ENCODE measurements at regions not wholly inside any gene's neighbourhood (a gene's known extent, or its start where the extent isn't known, plus 50 kb on each side); places are given as distances from the start of the nearest gene placed in this dataset.

DNA sequence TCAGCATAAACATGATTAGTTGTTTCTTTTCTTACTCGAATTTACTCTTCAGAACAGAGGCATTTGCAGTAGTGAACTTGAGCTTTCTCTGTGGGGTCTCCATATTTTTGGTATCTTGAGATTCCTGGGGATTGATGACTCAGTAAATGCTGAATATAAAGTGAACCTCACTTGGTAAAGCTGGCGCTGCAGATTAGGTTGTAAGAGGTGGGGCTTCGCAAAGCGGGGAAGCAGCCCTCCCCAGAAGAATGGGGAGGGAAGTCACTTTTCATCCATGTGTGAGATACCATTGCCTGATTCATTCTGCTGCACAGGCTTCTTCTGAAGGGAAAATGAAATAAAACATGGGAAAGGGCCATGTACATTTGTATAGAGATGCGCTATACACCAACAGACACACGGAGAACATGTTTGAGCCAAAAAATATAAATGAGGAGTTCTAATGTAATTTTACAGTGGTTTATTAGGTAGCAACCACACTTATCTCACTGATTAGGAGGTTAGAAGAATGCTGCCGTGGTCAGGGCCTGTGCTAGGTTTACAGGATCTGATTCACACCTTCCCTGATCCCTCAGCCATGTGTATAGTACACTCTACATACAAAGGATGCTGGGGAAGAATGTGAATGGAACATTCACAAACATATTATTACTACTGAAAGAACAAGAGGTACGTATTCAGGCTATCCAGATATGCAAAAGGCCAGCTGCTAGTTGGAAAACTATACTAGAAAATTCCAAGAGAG, 63.5 kb downstream of the DNTTIP2 start:
- Histone ChIP-seq H3K27ac (ENCODE audit: low read length) (no peak overlapping the region), H3K4me3 (ENCODE audit: low read length) (no peak overlapping the region), H3K9me3 (ENCODE audit: control insufficient read depth, low read depth, low read length) (no peaks in the 10 kb centered on the region), H3K36me3 (ENCODE audit: control insufficient read depth, insufficient read depth, low read length) (no peaks in the 10 kb centered on the region), H3K27me3 (ENCODE audit: control insufficient read depth, insufficient read depth, low read length) (no peaks in the 10 kb centered on the region), H3K4me1 (ENCODE audit: control insufficient read depth, insufficient read depth, low read length) (peaks cover 14% of the 10 kb centered on the region)
- 70% methylated on average over 2 of the region's 8 CpGs for WGBS (ENCODE audit: insufficient coverage, low lambda C conversion rate)
- DNase-seq, result no peak

DNA sequence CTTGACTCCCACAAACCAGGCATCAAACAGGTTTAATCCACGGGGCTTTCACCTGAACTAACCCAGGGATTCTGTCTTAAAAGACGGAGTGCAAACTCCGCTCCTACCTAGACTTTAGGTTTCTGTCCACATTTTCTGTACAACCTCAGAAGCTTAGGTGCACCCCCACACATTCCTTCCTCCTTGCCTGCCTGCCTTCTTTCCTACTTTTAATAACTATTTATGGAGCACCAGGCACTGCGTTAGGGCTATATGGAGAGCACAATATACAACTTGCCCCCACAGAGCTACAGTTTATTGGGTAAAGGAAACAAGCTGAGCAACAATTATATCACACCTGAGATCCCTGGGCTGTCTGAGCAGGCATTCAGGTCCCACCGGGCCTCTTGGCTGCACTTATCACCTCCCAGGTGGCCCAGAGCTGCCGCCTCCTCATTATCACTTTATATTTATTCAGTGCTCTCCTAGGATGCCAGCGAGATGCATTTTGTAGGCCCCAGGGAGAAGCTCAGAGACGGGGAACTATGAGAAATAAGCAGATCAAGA, 64.1 kb downstream of the DNTTIP2 start:
- no peak overlapping the region for H3K27ac ChIP-seq (ENCODE audit: low read length)
- H3K4me1 ChIP-seq (ENCODE audit: control insufficient read depth, insufficient read depth, low read length), result peaks cover 14% of the 10 kb centered on the region
- no peaks in the 10 kb centered on the region for H3K27me3 ChIP-seq (ENCODE audit: control insufficient read depth, insufficient read depth, low read length)
- DNase-seq, result no peak
- H3K9me3 ChIP-seq (ENCODE audit: control insufficient read depth, low read depth, low read length), result no peaks in the 10 kb centered on the region
- 60% methylated on average over 3 of the region's 8 CpGs for WGBS (ENCODE audit: insufficient coverage, low lambda C conversion rate)
- H3K4me3 ChIP-seq (ENCODE audit: low read length), result no peak overlapping the region
- H3K36me3 ChIP-seq (ENCODE audit: control insufficient read depth, insufficient read depth, low read length), result no peaks in the 10 kb centered on the region

GRCh38 chr1:93814059-93814794, 64.8 kb downstream of the DNTTIP2 start:
- Histone ChIP-seq H3K4me1 (ENCODE audit: control insufficient read depth, insufficient read depth, low read length) (peaks cover 14% of the 10 kb centered on the region), H3K27ac (ENCODE audit: low read length) (no peak overlapping the region), H3K27me3 (ENCODE audit: control insufficient read depth, insufficient read depth, low read length) (no peaks in the 10 kb centered on the region), H3K36me3 (ENCODE audit: control insufficient read depth, insufficient read depth, low read length) (no peaks in the 10 kb centered on the region), H3K9me3 (ENCODE audit: control insufficient read depth, low read depth, low read length) (no peaks in the 10 kb centered on the region), H3K4me3 (ENCODE audit: low read length) (no peak overlapping the region)
- DNase-seq, result peak; percentile 71 to 78
- no CpG with 5 or more reads among the region's 7 CpGs for WGBS (ENCODE audit: insufficient coverage, low lambda C conversion rate)

- Histone ChIP-seq H3K4me1 (ENCODE audit: control insufficient read depth, insufficient read depth, low read length) (peaks cover 14% of the 10 kb centered on the region), H3K27me3 (ENCODE audit: control insufficient read depth, insufficient read depth, low read length) (no peaks in the 10 kb centered on the region), H3K9me3 (ENCODE audit: control insufficient read depth, low read depth, low read length) (no peaks in the 10 kb centered on the region), H3K4me3 (ENCODE audit: low read length) (no peak overlapping the region), H3K36me3 (ENCODE audit: control insufficient read depth, insufficient read depth, low read length) (no peaks in the 10 kb centered on the region), H3K27ac (ENCODE audit: low read length) (no peak overlapping the region)
- peak in 1 of 2 donors; percentile 35 for DNase-seq
- no CpG with 5 or more reads among the region's 2 CpGs for WGBS (ENCODE audit: insufficient coverage, low lambda C conversion rate)
Measured at GRCh38 chr1:93813076-93813475, 65.9 kb downstream of the DNTTIP2 start.

- Histone ChIP-seq H3K36me3 (ENCODE audit: control insufficient read depth, insufficient read depth, low read length) (no peaks in the 10 kb centered on the region), H3K4me3 (ENCODE audit: low read length) (no peak overlapping the region), H3K9me3 (ENCODE audit: control insufficient read depth, low read depth, low read length) (no peaks in the 10 kb centered on the region), H3K27me3 (ENCODE audit: control insufficient read depth, insufficient read depth, low read length) (no peaks in the 10 kb centered on the region), H3K27ac (ENCODE audit: low read length) (no peak overlapping the region), H3K4me1 (ENCODE audit: control insufficient read depth, insufficient read depth, low read length) (peaks cover 14% of the 10 kb centered on the region)
- DNase-seq, result no peak
- WGBS (ENCODE audit: insufficient coverage, low lambda C conversion rate), result 90% methylated on average over 2 of the region's 7 CpGs
Measured at GRCh38 chr1:93811326-93812065, 67.5 kb downstream of the DNTTIP2 start.

DNA sequence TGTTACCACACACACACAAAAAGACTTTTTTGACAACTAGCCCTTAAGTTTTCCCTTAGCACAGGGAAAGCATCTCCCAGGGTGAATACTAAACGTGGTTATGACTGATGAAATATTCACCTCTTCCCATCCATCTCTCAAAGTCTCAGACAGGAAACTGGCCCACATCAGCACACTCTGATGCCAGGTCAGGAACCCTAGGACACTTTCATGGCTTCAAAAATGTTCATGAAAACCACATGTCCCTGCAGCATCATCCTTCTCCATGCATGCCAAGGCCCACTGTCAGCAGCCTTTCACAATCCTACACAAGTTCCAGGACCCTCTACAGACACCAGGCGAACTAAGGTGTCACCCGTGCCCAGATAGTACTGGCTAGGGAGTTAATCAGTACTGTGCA, 68.7 kb downstream of the DNTTIP2 start:
- Histone ChIP-seq H3K4me1 (ENCODE audit: control insufficient read depth, insufficient read depth, low read length) (peaks cover 14% of the 10 kb centered on the region), H3K27me3 (ENCODE audit: control insufficient read depth, insufficient read depth, low read length) (no peaks in the 10 kb centered on the region), H3K4me3 (ENCODE audit: low read length) (no peak overlapping the region), H3K36me3 (ENCODE audit: control insufficient read depth, insufficient read depth, low read length) (no peaks in the 10 kb centered on the region), H3K9me3 (ENCODE audit: control insufficient read depth, low read depth, low read length) (no peaks in the 10 kb centered on the region), H3K27ac (ENCODE audit: low read length) (no peak overlapping the region)
- DNase-seq, result no peak
- WGBS (ENCODE audit: insufficient coverage, low lambda C conversion rate), result no CpG with 5 or more reads among the region's 3 CpGs

- DNase-seq, result no peak
- H3K4me3 ChIP-seq (ENCODE audit: low read length), result no peak overlapping the region
- 95% methylated on average over 2 of the region's 2 CpGs for WGBS (ENCODE audit: insufficient coverage, low lambda C conversion rate)
- H3K9me3 ChIP-seq (ENCODE audit: control insufficient read depth, low read depth, low read length), result no peaks in the 10 kb centered on the region
- peaks cover 17% of the 10 kb centered on the region for H3K4me1 ChIP-seq (ENCODE audit: control insufficient read depth, insufficient read depth, low read length)
- H3K27ac ChIP-seq (ENCODE audit: low read length), result no peak overlapping the region
- H3K36me3 ChIP-seq (ENCODE audit: control insufficient read depth, insufficient read depth, low read length), result no peaks in the 10 kb centered on the region
- no peaks in the 10 kb centered on the region for H3K27me3 ChIP-seq (ENCODE audit: control insufficient read depth, insufficient read depth, low read length)
Measured at GRCh38 chr1:93808871-93809270, 70.1 kb downstream of the DNTTIP2 start.

DNA sequence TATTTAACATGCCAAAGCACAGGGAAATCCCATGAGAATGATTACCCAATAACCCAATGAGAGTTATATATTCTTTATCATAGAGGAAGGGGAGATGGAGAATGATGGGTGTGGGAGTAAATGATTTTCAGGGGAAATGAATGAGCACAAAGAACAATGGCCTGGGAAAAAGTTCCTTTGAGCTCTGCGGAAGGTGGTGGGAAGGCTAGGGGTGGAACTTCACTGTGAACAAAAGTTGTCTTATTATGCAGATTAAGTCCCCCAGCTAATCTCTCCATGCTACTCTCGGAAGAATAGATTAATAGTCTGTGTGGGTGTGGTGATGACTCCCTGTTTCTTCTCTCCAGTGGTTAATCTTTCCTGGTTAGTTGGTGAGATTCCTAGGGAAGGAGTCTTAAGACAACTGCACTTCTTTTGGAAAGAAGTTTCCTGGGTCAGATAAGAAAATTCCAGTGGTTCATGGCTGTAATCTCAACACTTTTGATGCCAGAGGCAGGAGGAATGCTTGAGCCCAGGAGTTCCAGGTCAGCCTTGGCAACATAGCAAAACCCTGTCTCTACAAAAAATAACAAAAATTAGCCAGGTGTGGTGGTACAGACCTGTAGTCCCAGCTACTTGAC, 71.6 kb downstream of the DNTTIP2 start:
- no peaks in the 10 kb centered on the region for H3K27me3 ChIP-seq (ENCODE audit: control insufficient read depth, insufficient read depth, low read length)
- H3K9me3 ChIP-seq (ENCODE audit: control insufficient read depth, low read depth, low read length), result no peaks in the 10 kb centered on the region
- no peak for DNase-seq
- H3K36me3 ChIP-seq (ENCODE audit: control insufficient read depth, insufficient read depth, low read length), result no peaks in the 10 kb centered on the region
- H3K27ac ChIP-seq (ENCODE audit: low read length), result no peak overlapping the region
- no peak overlapping the region for H3K4me3 ChIP-seq (ENCODE audit: low read length)
- peaks cover 8% of the 10 kb centered on the region for H3K4me1 ChIP-seq (ENCODE audit: control insufficient read depth, insufficient read depth, low read length)
- WGBS (ENCODE audit: insufficient coverage, low lambda C conversion rate), result 80% methylated on average over 1 of the region's 2 CpGs

DNA sequence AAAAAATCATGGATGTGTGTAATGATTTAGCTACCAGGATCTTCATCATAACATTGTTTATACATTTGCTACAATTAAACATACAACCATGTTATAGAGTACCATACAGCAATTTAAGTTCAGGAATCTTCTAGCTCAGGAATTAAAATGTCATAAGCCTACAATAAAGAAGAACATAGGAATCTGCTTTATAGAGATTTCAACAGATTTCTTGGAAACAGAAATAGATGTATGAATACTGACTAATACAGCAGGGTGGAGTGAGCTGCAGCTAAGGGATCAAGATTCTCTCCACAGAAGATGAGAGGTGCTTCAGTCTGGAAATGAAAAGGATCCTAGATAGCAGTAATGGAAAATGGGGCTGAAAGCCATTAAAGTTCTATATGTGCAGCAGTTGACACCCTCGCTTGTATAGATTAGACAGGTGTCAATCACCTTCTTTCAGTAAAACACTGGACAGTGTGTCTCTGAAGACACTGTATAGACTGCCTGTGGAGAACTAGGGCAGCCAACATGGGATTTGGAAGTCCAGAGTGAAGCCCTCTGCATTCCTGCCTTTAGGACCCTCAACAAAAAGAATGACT, 73.9 kb downstream of the DNTTIP2 start:
- no CpG with 5 or more reads among the region's 1 CpG for WGBS (ENCODE audit: insufficient coverage, low lambda C conversion rate)
- Histone ChIP-seq H3K27ac (ENCODE audit: low read length) (no peak overlapping the region), H3K27me3 (ENCODE audit: control insufficient read depth, insufficient read depth, low read length) (no peaks in the 10 kb centered on the region)

DNA sequence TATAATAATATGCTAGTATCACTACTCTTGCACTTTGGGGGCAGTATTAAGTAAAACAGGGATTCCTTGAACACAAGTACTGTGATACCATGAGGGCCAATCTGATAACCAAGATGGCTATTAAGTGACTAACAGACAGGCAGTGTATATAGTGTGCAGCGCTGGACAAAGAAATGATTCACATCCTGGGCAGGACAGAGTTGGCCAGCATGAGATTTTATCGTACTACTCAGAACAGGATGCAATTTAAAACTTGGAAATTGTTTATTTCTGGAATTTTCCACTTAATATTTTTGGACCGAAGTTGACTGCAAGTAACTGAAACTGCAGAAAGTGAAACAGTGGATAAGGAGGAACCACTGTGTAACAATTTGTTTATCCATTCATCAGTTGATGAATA, 74.6 kb downstream of the DNTTIP2 start:
- H3K9me3 ChIP-seq (ENCODE audit: control insufficient read depth, low read depth, low read length), result no peaks in the 10 kb centered on the region
- H3K4me1 ChIP-seq (ENCODE audit: control insufficient read depth, insufficient read depth, low read length), result peaks cover 8% of the 10 kb centered on the region
- DNase-seq, result no peak
- no peaks in the 10 kb centered on the region for H3K36me3 ChIP-seq (ENCODE audit: control insufficient read depth, insufficient read depth, low read length)
- H3K27me3 ChIP-seq (ENCODE audit: control insufficient read depth, insufficient read depth, low read length), result no peaks in the 10 kb centered on the region
- WGBS (ENCODE audit: insufficient coverage, low lambda C conversion rate), result 90% methylated on average over 1 of the region's 3 CpGs
- H3K4me3 ChIP-seq (ENCODE audit: low read length), result no peak overlapping the region
- no peak overlapping the region for H3K27ac ChIP-seq (ENCODE audit: low read length)

More for the DNA sequence above, 73.9 kb downstream of the DNTTIP2 start:
- Histone ChIP-seq H3K4me3 (ENCODE audit: low read length) (no peak overlapping the region), H3K4me1 (ENCODE audit: control insufficient read depth, insufficient read depth, low read length) (peaks cover 8% of the 10 kb centered on the region), H3K36me3 (ENCODE audit: control insufficient read depth, insufficient read depth, low read length) (no peaks in the 10 kb centered on the region), H3K9me3 (ENCODE audit: control insufficient read depth, low read depth, low read length) (no peaks in the 10 kb centered on the region)
- DNase-seq, result no peak
